HepG2 (cell line): ENCODE measurements at regions not wholly inside any gene's neighbourhood (a gene's known extent, or its start where the extent isn't known, plus 50 kb on each side); places are given as distances from the start of the nearest gene placed in this dataset.

Source experiments
- ATAC-seq: fragments of 200-7000 bp; cut with Tn5 transposase; 3 replicates; pipeline ENCODE4 v1.9.1; 2020; ENCODE audit warnings: mild to moderate bottlenecking, moderate library complexity
- BruUV-seq: library from RNA; stranded (reverse); fragments of 400-500 nt; replicated peaks from 2 replicates; lab custom pipeline; 2021; lab: Mats Ljungman, UMichigan
- CTCF ChIA-PET: fragments of 300-600 bp; formaldehyde crosslinking; extraction: SDS; loops from one replicate; lab custom pipeline; 2021; ENCODE audit warnings: low total read pairs, inconsistent platforms, low intra/inter-chr PET ratio; lab: Yijun Ruan, JAX
- POLR2A ChIA-PET: fragments of 350-600 bp; sonication (Branson Sonifier 250); formaldehyde crosslinking; loops from one replicate; lab custom pipeline; 2020; ENCODE audit warnings: antibody characterized with exemption, inconsistent platforms; lab: Yijun Ruan, JAX
- DNase-seq: peaks from one replicate; pipeline ENCODE4 v3.0.0-alpha.2; 2015; ENCODE audit warnings: low spot score
- FAIRE-seq: peaks from 3 replicates; lab custom pipeline; 2011; peaks lifted over from hg19 to GRCh38; lab: Jason Lieb, UNC
- H2AFZ ChIP-seq: one replicate; pipeline ENCODE4 v1.6.1; 2011; ENCODE audit warnings: low read length, inconsistent platforms
- H3K27ac ChIP-seq: fragments of 300-600 bp; 3 replicates; pipeline ENCODE4 v1.8.0; 2011; ENCODE audit warnings: mixed run types, mild to moderate bottlenecking, mixed read lengths, low read length, inconsistent platforms; ENCODE audit not compliant: insufficient read depth; ENCODE audit errors: extremely low read length
- H3K27me3 ChIP-seq, 2 experiments: fragments of 200-600 bp in 1 of 2; 2 replicates in 1 of 2; 3 replicates in 1 of 2; pipeline versions ENCODE4 v1.6.0 to v1.8.0; 2011; ENCODE audit warnings: low read length in 2 of 2, mild to moderate bottlenecking in 2 of 2, moderate library complexity in 2 of 2, inconsistent platforms in 1 of 2; ENCODE audit not compliant: insufficient read depth in 2 of 2, control insufficient read depth in 1 of 2
- H3K36me3 ChIP-seq, 2 experiments: fragments of 200-600 bp in 1 of 2; replicated peaks in 1 of 2; 2 replicates in 1 of 2; 3 replicates in 1 of 2; pipeline versions ENCODE4 v1.5.1 to v1.8.0; 2011; ENCODE audit warnings: low read length in 2 of 2, inconsistent platforms in 1 of 2; ENCODE audit not compliant: insufficient read depth in 2 of 2, control insufficient read depth in 1 of 2
- H3K4me1 ChIP-seq: 2 replicates; pipeline ENCODE4 v1.5.1; 2012; ENCODE audit warnings: low read length, inconsistent platforms; ENCODE audit not compliant: insufficient read depth
- H3K4me2 ChIP-seq: 2 replicates; pipeline ENCODE4 v1.6.0; 2011; ENCODE audit warnings: low read depth, low read length, inconsistent platforms
- H3K4me3 ChIP-seq, 3 experiments: fragments of 200-600 bp in 1 of 3; sonication (generic), shearing (Covaris generic) in 1 of 3; replicated peaks in 1 of 3; 2 replicates each; pipeline ENCODE4 v1.5.1; 2011 to 2016; ENCODE audit warnings: low read length in 3 of 3, inconsistent platforms in 2 of 3, low read depth in 2 of 3, mild to moderate bottlenecking in 2 of 3, control low read depth in 1 of 3, mixed read lengths in 1 of 3; ENCODE audit not compliant: insufficient read depth in 1 of 3
- H3K79me2 ChIP-seq: one replicate; pipeline ENCODE4 v1.6.1; 2011; ENCODE audit warnings: low read length, inconsistent platforms; ENCODE audit not compliant: insufficient read depth
- H3K9ac ChIP-seq: 2 replicates; pipeline ENCODE4 v1.6.0; 2011; ENCODE audit warnings: mild to moderate bottlenecking, low read depth, low read length, inconsistent platforms; ENCODE audit not compliant: insufficient read depth
- H3K9me3 ChIP-seq: 2 replicates; pipeline ENCODE4 v1.5.1; 2012; ENCODE audit warnings: mild to moderate bottlenecking, low read length
- H4K20me1 ChIP-seq: 2 replicates; pipeline ENCODE4 v1.6.0; 2011; ENCODE audit warnings: inconsistent platforms, mild to moderate bottlenecking, low read length, moderate library complexity; ENCODE audit not compliant: insufficient read depth
- HNF4A ChIP-seq: sonication (generic); formaldehyde crosslinking; IDR thresholded peaks from 2 replicates; pipeline ENCODE4 v1.4.0; 2020; ENCODE audit warnings: missing genetic modification reagents
- KLF6 ChIP-seq: IDR thresholded peaks from 2 replicates; pipeline ENCODE4 v1.8.0; 2016; ENCODE audit warnings: missing biosample characterization, missing genetic modification reagents
- ZBTB38 ChIP-seq: sonication (generic); formaldehyde crosslinking; IDR thresholded peaks from 2 replicates; pipeline ENCODE4 v1.5.1; 2020; ENCODE audit warnings: mild to moderate bottlenecking, missing genetic modification reagents
- ZNF230 ChIP-seq: sonication (generic); formaldehyde crosslinking; IDR thresholded peaks from 2 replicates; pipeline ENCODE4 v1.4.0; 2020; ENCODE audit warnings: mild to moderate bottlenecking, missing genetic modification reagents
- ZNF572 ChIP-seq: sonication (generic); formaldehyde crosslinking; IDR thresholded peaks from 2 replicates; pipeline ENCODE4 v1.5.1; 2020; ENCODE audit warnings: mild to moderate bottlenecking, missing genetic modification reagents
- WGBS: methylation state at CpG from one replicate; pipeline ENCODE4 v1.1.6; 2017; ENCODE audit warnings: low lambda C conversion rate; 5-methylcytosine and 5-hydroxymethylcytosine counted together
- in situ Hi-C: cut with HindIII; loops from 2 replicates; pipeline ENCODE4 v1.10.0; 2017; ENCODE audit warnings: low pct_unique_long_range_greater_than_20kb; ENCODE audit not compliant: extremely low pct_ligation_motif_present
- intact Hi-C: fragments of 100-400 bp; cut with micrococcal nuclease; formaldehyde crosslinking; loops from one replicate; pipeline ENCODE4 v1.10.0; 2022; ENCODE audit not compliant: unreplicated experiment
- TF ChIP-seq, protein P1 (sequence below): sonication (generic); formaldehyde crosslinking; IDR thresholded peaks from 2 replicates; pipeline ENCODE4 v1.5.1; 2020; ENCODE audit warnings: mild to moderate bottlenecking, missing genetic modification reagents, moderate library complexity
- TF ChIP-seq, protein P2 (sequence below): sonication (generic); formaldehyde crosslinking; conservative IDR thresholded peaks from 2 replicates; pipeline ENCODE4 v1.4.0; 2020; ENCODE audit warnings: mild to moderate bottlenecking, missing genetic modification reagents, moderate library complexity
- TF ChIP-seq, protein P3 (sequence below): sonication (generic); formaldehyde crosslinking; IDR thresholded peaks from 2 replicates; pipeline ENCODE4 v1.4.0; 2020; ENCODE audit warnings: missing genetic modification reagents
- TF ChIP-seq, protein P4 (sequence below): IDR thresholded peaks from 2 replicates; pipeline ENCODE4 v1.6.1; 2012; ENCODE audit warnings: low read length, improper control_type of control experiment

DNA sequence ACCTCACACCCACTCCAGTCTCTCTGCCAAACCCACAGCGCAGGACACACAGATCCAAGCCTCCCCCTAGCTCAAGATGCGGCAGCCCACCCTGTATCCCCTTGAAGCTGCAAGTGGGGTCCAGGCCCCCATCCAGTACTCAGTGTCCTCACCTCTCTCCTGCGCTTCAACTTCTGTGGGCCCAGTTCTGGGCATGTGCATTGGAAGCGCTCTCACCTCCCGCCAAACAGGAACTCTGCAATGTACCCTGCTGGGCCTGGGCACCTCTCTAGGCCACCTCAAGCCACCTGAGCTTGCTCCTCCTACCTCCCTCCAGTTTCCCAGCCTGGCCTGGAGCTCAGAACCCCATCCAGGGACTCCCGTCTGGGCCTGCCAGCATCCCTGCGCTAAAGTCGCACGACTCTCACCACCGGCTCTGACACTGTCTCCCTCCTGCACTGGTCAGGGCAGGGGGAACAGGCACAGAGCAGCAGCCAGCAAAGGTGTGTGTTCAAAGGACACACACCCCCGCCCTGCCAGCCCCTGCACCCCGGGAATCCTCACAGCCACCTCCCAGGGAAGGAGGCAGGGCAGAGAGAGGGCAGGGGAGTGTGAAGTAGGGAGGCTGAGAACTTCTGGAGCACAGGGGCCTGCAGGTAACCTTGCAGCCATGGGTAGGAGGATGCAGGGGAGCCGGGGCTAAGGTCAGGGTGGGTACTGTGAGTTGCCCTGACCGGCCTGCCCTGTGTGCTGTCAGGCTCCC lies 51.7 kb upstream of the MSMB start:
- ATAC-seq (peak; percentile 4; the same call in 2 of the 3 replicates), FAIRE-seq (no peak), DNase-seq (no peak)
- ChIA-PET CTCF (no interaction called here), POLR2A (no interaction called here)
- H4K20me1 ChIP-seq, result no peaks in the 10 kb centered on the region
- peaks cover 92% of the 10 kb centered on the region for H3K4me1 ChIP-seq
- WGBS, result 91% methylated on average over 12 of the region's 14 CpGs
- H3K4me3 ChIP-seq, result no peak overlapping the region
- no peaks in the 10 kb centered on the region for H3K36me3 ChIP-seq
- no peak overlapping the region for H2AFZ ChIP-seq
- in situ Hi-C loops, result no loop called here
- peak overlapping the region; percentile 81 for H3K27ac ChIP-seq
- BruUV-seq, result no TSS peak
- no peaks in the 10 kb centered on the region for H3K27me3 ChIP-seq
- H3K9me3 ChIP-seq, result no peaks in the 10 kb centered on the region
- H3K79me2 ChIP-seq, result no peaks in the 10 kb centered on the region
- no peak overlapping the region for H3K4me2 ChIP-seq
- intact Hi-C loops, result loop anchor here (5.0 kb wide), 1 partner anchor 45 kb away; no protein-coding TSS in a partner anchor
- H3K9ac ChIP-seq, result no peak overlapping the region
- TF ChIP-seq HNF4A (CRISPR knock-in tag), result no peak
- TF ChIP-seq, protein P1, sequence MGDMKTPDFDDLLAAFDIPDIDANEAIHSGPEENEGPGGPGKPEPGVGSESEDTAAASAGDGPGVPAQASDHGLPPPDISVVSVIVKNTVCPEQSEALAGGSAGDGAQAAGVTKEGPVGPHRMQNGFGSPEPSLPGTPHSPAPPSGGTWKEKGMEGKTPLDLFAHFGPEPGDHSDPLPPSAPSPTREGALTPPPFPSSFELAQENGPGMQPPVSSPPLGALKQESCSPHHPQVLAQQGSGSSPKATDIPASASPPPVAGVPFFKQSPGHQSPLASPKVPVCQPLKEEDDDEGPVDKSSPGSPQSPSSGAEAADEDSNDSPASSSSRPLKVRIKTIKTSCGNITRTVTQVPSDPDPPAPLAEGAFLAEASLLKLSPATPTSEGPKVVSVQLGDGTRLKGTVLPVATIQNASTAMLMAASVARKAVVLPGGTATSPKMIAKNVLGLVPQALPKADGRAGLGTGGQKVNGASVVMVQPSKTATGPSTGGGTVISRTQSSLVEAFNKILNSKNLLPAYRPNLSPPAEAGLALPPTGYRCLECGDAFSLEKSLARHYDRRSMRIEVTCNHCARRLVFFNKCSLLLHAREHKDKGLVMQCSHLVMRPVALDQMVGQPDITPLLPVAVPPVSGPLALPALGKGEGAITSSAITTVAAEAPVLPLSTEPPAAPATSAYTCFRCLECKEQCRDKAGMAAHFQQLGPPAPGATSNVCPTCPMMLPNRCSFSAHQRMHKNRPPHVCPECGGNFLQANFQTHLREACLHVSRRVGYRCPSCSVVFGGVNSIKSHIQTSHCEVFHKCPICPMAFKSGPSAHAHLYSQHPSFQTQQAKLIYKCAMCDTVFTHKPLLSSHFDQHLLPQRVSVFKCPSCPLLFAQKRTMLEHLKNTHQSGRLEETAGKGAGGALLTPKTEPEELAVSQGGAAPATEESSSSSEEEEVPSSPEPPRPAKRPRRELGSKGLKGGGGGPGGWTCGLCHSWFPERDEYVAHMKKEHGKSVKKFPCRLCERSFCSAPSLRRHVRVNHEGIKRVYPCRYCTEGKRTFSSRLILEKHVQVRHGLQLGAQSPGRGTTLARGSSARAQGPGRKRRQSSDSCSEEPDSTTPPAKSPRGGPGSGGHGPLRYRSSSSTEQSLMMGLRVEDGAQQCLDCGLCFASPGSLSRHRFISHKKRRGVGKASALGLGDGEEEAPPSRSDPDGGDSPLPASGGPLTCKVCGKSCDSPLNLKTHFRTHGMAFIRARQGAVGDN (CRISPR knock-in tag), result peak; percentile 93
- TF ChIP-seq ZNF230 (CRISPR knock-in tag), result no peak
- TF ChIP-seq ZNF572, result 0 out of 2 replicates have a peak, but pooled peaks have one; percentile 26
- TF ChIP-seq, protein P2, sequence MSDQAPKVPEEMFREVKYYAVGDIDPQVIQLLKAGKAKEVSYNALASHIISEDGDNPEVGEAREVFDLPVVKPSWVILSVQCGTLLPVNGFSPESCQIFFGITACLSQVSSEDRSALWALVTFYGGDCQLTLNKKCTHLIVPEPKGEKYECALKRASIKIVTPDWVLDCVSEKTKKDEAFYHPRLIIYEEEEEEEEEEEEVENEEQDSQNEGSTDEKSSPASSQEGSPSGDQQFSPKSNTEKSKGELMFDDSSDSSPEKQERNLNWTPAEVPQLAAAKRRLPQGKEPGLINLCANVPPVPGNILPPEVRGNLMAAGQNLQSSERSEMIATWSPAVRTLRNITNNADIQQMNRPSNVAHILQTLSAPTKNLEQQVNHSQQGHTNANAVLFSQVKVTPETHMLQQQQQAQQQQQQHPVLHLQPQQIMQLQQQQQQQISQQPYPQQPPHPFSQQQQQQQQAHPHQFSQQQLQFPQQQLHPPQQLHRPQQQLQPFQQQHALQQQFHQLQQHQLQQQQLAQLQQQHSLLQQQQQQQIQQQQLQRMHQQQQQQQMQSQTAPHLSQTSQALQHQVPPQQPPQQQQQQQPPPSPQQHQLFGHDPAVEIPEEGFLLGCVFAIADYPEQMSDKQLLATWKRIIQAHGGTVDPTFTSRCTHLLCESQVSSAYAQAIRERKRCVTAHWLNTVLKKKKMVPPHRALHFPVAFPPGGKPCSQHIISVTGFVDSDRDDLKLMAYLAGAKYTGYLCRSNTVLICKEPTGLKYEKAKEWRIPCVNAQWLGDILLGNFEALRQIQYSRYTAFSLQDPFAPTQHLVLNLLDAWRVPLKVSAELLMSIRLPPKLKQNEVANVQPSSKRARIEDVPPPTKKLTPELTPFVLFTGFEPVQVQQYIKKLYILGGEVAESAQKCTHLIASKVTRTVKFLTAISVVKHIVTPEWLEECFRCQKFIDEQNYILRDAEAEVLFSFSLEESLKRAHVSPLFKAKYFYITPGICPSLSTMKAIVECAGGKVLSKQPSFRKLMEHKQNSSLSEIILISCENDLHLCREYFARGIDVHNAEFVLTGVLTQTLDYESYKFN (CRISPR knock-in tag), result no peak
- TF ChIP-seq, protein P3, sequence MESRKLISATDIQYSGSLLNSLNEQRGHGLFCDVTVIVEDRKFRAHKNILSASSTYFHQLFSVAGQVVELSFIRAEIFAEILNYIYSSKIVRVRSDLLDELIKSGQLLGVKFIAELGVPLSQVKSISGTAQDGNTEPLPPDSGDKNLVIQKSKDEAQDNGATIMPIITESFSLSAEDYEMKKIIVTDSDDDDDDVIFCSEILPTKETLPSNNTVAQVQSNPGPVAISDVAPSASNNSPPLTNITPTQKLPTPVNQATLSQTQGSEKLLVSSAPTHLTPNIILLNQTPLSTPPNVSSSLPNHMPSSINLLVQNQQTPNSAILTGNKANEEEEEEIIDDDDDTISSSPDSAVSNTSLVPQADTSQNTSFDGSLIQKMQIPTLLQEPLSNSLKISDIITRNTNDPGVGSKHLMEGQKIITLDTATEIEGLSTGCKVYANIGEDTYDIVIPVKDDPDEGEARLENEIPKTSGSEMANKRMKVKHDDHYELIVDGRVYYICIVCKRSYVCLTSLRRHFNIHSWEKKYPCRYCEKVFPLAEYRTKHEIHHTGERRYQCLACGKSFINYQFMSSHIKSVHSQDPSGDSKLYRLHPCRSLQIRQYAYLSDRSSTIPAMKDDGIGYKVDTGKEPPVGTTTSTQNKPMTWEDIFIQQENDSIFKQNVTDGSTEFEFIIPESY (CRISPR knock-in tag), result peak; percentile 45; the same call in 1 of the 2 replicates
- TF ChIP-seq, protein P4, sequence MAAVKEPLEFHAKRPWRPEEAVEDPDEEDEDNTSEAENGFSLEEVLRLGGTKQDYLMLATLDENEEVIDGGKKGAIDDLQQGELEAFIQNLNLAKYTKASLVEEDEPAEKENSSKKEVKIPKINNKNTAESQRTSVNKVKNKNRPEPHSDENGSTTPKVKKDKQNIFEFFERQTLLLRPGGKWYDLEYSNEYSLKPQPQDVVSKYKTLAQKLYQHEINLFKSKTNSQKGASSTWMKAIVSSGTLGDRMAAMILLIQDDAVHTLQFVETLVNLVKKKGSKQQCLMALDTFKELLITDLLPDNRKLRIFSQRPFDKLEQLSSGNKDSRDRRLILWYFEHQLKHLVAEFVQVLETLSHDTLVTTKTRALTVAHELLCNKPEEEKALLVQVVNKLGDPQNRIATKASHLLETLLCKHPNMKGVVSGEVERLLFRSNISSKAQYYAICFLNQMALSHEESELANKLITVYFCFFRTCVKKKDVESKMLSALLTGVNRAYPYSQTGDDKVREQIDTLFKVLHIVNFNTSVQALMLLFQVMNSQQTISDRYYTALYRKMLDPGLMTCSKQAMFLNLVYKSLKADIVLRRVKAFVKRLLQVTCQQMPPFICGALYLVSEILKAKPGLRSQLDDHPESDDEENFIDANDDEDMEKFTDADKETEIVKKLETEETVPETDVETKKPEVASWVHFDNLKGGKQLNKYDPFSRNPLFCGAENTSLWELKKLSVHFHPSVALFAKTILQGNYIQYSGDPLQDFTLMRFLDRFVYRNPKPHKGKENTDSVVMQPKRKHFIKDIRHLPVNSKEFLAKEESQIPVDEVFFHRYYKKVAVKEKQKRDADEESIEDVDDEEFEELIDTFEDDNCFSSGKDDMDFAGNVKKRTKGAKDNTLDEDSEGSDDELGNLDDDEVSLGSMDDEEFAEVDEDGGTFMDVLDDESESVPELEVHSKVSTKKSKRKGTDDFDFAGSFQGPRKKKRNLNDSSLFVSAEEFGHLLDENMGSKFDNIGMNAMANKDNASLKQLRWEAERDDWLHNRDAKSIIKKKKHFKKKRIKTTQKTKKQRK, result no peak
- peak; percentile 92 for TF ChIP-seq ZBTB38 (CRISPR knock-in tag)
- TF ChIP-seq KLF6, result no peak
